Raji (cell line): ENCODE measurements at regions not wholly inside any gene's neighbourhood (a gene's known extent, or its start where the extent isn't known, plus 50 kb on each side); places are given as distances from the start of the nearest gene placed in this dataset.

ENCODE experiments used
- POLR2A ChIP-seq: IDR thresholded peaks from 2 replicates; pipeline ENCODE4 v1.6.1; 2011; ENCODE audit warnings: low read depth, low read length, control low read depth; ENCODE audit not compliant: insufficient read depth

DNA sequence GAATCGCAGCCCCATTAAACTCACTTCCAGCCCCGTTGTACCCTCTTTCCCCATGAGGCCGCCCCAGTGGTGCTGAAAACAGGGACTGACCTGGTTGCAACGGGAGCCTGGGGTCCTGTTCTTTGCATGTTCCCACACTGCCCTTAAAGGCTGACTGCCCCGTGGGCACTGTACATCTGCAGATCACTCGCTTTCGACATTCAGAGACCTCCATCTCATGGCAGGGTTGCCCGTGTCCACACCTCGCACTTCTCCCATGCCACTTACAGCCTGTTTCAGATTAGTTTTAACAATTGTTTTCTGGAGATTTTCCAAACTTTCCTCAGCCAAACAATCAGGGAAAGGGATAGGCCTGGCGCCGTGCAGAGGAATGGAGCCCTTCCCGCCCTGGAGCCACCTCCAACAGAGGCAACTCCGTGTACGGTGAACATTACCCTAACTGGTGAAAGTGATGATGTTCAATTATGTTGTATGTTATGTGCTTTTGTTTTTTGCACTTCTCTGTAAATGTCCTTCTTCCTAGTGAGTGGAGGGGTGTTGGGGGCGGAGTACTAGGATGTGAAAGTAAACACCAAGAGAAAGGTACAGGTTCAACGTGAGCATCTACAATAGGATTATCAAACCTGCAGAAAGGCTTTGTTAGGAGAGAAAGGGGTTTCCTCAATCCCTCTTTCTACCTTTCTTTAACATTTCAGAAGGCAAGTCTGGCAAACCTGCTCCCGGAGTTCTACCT is 262.8 kb downstream of the FOXO1 start:
- TF ChIP-seq POLR2A, result no peak

DNA sequence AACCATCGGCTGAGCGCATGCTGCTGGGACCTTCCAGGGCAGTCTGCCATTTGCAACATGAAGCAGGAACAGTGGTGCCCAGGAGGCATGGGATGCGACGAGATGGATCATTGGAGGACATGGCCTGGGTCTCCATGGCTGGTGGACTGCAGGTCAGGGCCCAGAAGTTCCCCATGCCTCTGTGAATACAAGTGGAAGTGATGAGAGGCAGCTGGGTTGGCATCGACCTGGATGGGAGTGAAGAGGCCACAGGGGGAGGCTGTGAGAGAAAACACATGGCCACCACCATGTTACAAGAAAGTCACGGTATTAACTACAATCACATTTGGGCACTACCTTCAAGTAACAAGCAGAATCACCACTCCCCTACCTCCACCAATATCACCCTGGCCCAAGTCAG is 262.0 kb downstream of the FOXO1 start:
- TF ChIP-seq POLR2A, result no peak

DNA sequence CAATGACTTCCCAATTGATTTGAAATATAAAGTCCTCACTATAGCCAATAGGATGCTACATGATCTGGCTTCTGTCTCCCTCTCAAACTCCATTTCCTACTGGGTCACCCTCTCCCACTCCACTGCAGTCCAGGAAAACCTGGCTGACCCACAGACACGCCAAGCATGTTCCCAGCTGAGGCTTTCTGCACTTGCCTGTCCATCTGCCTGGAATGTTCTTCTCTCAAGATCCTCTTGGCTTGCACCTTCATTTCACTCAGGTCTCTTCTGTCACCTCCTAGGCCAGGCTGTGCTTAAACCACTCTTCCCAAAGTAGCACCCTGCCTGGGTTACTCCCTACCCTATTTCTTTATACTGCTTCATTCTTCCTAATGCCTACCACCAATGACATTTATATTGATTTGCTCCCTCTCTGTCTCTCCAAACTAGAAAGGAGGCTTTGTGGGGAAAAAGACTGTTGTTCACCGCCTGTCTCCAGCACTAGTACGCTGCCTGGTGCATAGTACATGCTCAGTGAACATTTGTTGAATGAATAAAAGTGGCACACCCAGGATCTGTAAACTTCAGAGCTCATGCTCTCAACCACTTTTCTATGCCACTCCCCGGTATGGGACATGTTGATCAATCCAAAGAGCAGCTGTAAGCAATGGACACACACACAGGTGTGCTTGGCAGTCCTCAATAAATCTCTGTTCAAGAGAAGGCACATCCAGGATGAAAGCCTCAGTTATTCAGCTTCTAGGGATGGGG is 261.3 kb downstream of the FOXO1 start:
- no peak for TF ChIP-seq POLR2A

DNA sequence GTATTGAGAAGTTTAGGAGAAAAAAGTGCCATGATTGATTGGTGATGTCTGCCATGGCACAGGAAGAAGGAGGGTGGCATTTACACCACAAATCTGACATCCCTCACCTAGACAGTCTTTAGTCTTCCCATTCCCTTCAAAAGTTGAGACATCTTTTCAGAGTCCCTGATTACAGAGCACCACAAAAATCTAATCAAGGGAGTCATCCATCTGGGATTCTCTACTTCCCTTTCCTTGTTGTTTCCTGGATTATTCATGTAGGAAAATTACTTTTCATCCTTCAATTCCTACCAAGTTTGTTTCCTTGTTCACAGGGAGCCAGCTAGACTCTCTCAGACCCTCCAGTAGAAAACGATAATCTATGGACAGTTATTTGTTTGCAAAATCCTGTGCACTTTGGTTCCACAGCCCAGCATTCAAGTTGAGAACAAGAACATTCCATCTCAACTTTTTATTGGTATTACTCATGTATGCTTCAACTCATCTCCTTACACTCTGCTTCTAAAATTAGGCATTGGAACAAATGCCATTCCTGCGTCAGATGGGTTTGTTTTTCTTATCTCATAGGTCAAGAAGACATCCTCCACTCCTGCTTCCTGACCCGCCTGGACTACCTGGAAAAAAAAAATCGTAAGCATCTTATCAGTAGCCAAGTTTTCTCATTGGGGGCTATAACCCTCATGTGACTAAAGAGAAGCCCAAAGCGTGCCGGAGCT is 259.9 kb downstream of the FOXO1 start:
- TF ChIP-seq POLR2A, result no peak

DNA sequence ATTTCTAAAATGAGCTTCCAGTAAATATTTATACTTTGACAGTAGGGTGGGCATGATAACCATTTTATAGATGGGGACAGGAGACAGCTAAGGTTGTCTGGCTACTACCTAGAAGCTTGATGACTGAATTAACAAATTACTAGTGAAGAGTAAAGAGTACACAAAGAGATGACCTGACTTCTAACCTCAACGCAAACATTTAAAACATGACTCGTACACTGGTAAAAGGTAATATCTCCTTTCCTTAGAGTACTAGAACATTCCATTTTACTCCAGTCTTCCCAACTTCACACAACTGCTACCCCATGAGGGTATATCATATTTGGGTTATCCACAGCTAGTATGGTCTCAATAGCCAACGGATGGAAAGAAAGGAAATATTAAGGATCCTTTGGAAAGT is 258.9 kb downstream of the FOXO1 start:
- no peak for TF ChIP-seq POLR2A

DNA sequence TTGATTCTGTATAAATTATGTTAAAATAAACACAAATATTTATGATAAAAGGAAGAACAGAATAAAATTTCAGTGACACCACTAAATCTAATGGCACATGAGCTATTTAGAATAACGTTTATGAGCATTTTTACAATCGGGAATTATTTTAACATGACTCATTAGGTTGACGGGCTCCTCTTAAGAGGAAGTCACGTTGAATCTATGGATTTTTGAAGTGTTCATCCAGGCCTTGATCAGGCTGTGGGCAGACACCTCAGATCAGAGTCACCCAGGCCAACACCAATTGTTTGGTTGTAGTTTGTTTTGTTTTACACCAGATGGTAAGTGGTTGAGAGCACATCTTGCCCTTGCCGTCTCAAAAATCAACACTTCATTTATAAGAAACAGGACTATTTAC is 257.8 kb downstream of the FOXO1 start:
- no peak for TF ChIP-seq POLR2A

DNA sequence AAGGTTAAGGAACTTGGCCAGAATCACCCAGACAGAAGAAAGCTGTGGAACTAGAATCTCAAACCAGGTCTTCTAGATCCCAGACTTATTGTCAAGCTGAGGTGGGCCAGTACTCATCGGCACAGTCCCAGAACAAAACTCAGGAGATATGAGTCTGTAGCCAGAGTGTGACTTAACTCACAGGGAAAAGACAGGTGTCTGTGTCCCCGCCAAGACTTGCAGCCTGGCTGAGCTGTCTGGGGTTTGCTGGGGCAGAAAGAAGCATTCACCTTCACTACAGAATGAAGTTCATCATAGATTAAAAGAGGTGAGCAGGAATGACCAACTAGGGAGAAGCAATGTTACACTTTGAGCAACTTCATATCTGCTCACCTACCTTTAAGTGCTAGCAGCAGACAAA is 257.2 kb downstream of the FOXO1 start:
- no peak for TF ChIP-seq POLR2A

DNA sequence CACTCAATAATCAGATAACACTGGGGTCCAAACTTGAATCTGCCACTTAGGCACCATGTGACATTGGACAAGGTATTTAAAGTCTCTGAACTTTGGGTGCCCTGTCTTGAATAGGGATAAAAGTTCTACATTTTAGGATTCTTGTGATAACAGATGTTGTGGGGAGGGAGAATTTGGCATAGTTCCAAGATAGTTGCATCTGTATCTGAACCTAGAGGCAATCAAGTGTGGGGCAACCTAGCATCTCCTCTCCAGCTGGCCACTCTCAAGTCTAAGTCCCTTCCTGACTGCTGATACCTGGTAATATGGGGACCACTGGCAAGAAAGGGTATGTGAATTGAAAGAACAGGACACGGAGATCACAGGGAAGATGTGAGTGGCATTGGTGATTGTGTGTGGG is 256.1 kb downstream of the FOXO1 start:
- TF ChIP-seq POLR2A, result no peak

DNA sequence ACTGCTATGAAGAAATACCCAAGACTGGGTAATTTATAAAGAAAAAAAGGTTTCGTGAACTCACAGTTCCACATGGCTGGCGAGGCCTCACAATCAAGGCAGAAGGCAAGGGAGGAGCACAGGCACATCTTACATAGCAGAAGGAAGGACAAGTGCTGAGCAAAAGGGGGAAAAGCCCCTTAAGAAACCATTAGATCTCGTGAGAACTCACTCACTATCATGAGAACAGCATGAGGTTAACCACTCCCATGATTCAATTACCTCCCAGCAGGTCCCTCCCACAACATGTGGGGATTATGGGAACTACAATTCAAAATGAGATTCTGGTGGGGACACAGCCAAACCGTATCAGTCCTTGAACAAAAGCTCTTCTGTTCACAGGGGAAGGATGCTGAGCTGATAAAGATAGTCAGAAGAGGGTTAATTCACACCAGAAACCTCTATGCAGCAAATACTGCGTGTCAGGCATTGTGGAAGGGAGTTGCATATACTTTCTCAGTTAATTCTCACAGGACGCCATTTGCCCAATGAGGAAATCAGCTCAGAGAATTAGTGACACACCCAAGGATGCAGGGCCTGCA is 246.2 kb downstream of the FOXO1 start:
- TF ChIP-seq POLR2A, result no peak

DNA sequence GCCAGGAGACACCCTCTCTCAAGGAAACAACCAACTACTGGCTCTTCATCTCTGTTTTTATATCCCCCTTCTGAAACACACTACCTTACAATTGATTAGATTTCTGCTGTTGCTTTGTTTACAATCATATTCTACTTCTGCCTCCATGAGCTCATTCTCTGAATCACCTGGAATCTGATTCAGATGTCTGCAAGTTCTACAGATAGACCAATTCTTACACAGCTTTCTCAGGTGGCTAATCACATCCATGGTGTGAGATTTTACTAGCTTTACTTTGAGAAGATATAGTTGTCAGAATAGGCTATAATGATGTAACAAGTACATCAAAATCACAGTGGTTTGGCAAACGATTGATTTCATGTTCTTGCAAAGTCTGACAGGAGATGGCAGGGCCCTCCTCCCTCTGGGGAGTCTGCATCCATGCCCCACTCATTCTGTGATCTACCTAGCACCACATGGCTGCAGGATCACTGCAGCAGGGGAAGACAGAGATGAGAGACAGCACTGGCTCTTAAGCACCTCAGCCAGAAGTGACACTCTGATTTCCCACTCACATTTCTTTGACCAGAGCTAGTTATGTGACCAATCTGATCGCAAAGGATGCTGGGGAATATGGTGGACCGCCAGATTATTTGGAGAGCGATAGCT is 243.7 kb downstream of the FOXO1 start:
- no peak for TF ChIP-seq POLR2A

DNA sequence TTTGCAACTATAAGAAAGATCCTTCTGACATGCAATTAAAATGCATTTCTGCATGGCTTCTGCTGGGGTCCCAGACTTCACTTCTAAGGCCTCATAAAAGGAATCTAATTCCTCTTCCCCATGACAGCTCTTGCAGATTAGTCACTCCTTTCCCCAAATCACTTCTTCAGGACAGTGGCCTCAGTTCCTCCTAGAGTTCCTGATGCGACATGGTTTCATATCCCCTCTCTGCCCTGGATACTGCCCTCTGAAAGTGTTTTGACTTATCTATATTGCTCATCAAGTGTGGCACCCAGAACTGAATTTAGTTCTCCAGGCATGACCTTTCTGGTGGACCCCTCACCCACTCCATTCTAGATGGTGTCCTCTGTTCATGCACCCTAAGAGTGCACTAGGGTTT is 238.1 kb downstream of the FOXO1 start:
- TF ChIP-seq POLR2A, result no peak

DNA sequence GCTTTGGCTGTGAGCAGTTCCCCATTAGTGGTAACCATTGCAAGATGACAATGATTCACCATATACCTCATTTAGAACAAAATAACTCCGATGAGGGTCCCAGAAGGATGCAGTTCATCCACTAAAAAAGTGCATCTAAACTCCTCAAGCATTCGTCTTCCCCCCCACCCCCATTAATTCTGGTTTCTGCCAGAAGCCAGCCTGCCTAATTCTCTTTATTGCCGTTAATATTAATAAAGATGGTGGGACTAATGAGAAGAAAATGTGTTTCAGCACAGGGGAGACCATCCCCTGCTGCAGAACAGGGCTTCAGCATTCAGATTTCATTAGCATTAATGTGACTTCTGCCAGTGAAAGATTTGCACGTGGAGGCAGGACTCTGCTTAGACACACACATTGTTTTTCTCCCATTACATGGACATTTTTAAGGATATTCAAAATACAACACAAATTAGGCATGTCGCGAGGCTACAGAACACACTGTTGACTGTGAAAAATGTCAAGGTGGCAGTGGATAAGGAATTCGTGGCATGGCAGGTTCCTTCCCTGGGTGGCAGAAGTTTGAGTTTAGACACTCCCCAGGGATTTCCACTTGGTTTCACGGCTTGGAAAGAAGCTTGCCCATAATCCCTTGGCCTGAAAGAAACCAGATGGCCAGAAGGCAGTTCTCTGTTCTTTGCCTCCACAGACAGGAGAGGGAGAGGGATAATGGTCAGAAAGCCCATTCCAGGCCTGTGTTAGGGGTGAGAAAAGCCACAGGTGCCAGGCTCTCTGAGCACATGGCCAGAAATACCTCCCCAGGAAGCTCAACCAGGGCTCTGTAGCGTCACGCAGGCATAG is 236.5 kb downstream of the FOXO1 start:
- no peak for TF ChIP-seq POLR2A

DNA sequence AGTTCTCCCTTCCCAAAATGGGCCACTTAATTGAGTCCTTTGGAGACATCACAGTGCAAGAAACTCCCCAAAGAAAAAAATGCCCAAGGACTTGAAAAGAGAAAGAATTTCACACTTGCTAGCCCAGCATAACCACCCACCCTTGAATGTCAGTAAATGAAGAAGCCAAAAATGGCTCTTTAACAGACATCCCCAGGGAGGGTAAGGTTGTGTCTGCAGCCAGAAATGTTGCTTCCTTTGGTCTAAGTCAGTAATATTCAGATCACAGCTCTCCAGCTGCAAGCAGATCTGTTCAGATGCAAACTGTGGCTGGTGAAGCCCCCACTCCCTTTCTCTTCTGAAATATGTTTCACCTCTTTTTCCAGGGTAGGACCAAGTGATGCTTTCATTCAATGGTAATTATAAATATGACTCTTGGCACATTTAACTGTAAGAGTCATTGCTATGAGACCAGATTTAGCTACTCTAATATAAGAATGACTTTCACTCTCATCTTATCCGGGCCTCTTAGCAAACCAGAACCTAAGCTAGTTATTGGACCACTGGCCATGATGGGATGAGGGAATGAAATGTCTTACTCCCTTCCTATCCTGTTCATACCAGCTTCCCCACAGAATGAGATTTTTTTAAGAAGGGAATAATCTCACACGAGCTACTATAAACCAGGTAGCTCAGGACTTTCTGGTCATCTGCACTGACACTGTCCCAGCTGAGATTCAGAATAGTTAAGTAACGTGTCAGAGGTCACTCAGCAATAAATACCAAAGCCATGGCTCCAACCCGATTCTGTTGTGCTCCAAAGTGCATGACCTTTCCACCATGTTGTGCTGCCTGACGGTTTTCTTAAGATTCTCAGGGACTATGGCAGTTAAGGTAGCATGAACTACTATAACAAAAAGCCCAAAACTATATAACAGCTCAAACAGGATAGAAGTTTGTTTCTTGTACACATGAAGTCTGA is 234.1 kb downstream of the FOXO1 start:
- TF ChIP-seq POLR2A, result no peak
